Urothelium cell line (cell line): ENCODE measurements at regions not wholly inside any gene's neighbourhood (a gene's known extent, or its start where the extent isn't known, plus 50 kb on each side); places are given as distances from the start of the nearest gene placed in this dataset.
A peak's percentile ranks its signal among the peaks of the same experiment; 100 is the strongest.
"Not testable (repeated sequence)": the region's sequence is repeated elsewhere in the genome, so short reads cannot be mapped to it uniquely, and the experiment has no call there.

ENCODE experiments used
- DNase-seq: peaks from one replicate; pipeline ENCODE4 v3.0.0; 2011; ENCODE audit warnings: low spot score, mixed read lengths
- FAIRE-seq: peaks from 2 replicates; lab custom pipeline; 2011; peaks lifted over from hg19 to GRCh38; lab: Jason Lieb, UNC

- FAIRE-seq (no peak), DNase-seq (no peak)
Observed at GRCh38 chr12:14207905-14208551, 157.5 kb upstream of the ATF7IP start.

- DNase-seq, result no peak
- FAIRE-seq, result no peak
Observed at GRCh38 chr12:14211947-14212387, 153.5 kb upstream of the ATF7IP start.

DNA sequence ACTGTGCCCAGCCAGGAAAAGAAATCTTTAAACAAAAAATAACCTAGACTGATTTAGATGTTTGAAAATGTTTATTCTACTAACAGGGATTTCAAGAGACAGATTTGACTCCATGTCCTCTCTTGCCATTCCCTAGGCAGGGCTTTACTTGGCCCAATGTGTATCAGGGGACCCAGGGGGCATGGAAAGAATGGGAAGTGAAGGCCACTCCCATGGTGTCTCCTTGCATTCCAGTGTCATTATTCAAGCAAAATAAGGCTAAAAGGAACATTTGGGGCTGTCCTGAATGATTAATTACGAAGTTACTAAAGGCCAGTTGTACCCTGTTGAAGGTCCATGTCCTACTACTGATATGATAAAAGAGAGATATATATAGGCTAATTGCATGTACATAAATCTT lies 151.9 kb upstream of the ATF7IP start:
- FAIRE-seq (no peak), DNase-seq (no peak)

DNA sequence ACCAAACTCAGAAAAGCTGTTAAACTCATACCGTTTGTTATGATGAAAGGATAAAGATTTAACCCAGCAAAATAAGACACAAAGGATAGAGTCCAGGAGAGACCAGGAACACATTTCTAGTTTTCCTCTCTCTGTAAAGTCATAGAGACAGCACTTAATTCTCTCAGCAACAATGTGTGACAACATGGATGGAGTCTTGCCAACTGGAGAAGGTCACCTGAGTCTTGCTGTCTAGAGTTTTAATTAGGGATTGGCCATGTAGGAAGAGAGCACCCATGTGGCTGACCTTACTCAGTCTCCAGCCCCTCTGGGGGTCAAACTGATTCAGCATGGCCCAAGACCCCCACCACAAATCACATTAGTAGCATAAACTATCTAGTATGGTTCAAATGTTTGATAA lies 151.0 kb upstream of the ATF7IP start:
- no peak for DNase-seq
- FAIRE-seq, result peak; percentile 13

DNA sequence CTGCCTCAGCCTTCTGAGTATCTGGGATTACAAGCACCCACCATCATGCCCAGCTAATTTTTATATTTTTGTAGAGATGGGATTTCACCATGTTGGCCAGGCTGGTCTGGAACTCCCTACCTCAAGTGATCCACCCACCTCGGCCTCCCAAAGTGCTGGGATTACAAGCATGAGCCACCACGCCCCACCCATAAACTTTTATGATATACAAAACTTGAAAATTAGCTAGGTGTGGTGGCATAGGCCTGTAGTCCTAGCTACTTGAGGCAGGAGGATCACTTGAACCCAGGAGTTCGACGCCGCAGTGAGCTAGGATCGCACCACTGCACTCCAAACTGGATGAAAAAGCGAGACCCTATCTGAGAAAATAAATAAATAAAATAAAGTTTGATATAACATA lies 149.5 kb upstream of the ATF7IP start:
- DNase-seq, FAIRE-seq: not testable (repeated sequence)

DNA sequence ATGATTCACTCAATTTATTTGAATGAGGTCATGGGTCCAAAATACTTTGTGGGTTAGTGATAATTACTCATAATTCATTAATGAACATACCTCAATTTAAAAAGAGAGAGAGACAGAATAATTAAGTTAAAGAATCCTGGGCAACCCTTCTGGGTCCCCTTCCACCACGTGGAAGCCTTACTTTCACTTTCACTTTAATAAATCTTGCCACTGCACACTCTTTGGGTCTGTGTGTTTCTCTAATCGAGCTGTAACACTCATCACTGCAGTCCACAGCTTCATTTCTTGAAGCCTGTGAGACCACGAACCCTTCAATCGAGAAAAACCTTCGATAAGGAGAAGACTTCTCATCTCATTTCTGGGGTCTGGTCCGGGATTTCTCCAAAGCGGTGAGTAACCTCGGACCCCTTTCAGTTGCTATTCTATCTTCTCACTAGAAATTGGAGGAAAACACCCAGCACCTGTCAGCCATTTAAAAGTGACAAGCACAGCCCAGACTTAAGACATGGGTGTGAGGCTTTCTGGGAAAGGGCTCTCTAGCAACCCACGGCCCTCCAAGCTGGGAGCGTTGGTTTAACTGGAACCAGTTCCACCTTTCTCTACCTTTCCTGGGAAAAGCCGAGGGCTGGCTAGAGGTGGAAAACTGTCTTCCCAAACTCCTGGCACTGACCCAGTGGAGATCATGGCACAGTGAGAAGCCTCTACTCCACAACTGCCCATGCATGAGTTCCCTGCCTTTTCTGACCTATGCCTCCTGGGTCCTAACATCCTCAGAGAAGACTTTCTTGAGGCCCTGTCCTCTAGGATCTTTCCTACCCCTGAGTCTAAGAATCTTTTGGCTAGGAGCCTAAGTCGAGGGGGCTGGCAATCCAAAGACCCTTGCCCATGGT lies 148.8 kb upstream of the ATF7IP start:
- DNase-seq (no peak), FAIRE-seq (no peak)

GRCh38 chr12:14219156-14219555 lies 146.3 kb upstream of the ATF7IP start:
- no peak for FAIRE-seq
- DNase-seq, result no peak

DNA sequence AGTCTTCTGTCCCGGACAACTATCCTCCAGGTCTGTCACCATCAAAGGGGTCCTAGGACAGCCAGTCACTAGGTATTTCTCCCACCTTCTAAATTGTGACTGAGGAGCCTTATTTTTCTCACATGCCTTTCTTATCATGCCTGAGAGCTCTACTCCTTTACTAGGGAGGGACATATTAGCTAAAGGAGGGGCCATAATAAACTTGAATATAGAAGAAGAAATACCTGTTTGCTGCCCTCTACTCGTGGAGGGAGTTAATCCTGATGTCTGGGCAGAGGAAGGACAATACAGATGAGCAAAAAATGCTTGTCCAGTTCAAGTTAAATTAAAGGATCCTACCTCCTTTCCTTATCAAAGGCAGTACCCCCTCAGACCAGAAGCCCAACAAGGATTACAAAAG lies 145.8 kb upstream of the ATF7IP start:
- FAIRE-seq, DNase-seq: not testable (repeated sequence)

DNA sequence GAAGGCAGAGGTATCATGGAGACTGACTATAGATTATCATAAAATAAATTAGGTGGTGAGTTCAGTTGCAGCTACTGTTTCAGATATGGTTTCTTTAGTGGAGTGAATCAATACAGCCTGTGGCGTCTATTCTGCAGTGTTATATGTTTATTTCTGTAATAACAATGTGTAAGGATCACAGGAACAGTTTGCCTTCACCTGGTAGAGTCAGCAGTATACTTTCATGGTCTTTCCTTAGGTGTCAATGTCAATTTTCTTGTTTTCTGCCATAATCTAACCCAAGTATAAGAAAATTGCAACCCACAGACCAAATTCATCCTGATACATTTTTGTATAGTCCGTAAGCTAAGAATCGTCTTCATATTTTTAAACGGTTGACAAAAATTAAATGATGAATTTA lies 140.4 kb upstream of the ATF7IP start:
- FAIRE-seq, result no peak

DNA sequence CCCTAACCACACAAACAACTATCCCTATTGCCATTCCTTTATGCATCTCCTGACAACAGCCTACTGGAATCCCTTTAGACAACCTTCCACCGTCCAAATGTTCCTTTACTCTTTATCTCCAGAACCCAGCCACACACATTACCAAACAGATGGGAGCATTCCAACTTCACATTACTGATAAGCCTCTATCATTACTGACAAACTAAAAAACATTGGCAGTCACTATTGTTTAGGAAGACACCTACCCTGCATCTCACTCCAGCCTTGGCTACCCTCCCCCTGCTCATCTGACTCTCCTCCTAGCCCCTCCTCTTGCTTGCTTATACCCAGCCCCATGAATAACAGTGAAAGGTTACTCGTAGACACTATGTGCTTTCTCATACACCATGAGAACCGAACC lies 130.3 kb upstream of the ATF7IP start:
- not testable (repeated sequence) for DNase-seq, FAIRE-seq

More for the DNA sequence above, 140.4 kb upstream of the ATF7IP start:
- no peak for DNase-seq

DNA sequence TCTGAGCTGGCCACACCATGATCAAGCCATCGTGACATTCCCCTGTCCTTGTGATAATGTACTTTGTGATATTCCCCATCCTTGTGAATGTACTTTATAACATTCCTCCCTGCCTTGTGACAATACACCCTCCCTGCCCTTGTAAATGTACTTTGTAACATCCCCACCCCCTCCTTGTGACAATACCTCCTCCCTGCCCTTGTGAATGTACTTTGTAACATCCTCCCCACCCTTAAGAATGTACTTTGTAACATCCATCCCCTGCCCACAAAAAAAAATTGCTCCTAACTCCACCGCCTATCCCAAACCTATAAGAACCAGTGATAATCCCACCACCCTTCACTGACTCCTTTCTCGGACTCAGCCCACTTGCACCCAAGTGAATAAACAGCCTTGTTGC lies 128.8 kb upstream of the ATF7IP start:
- FAIRE-seq, result peak; percentile 50
- not testable (repeated sequence) for DNase-seq

DNA sequence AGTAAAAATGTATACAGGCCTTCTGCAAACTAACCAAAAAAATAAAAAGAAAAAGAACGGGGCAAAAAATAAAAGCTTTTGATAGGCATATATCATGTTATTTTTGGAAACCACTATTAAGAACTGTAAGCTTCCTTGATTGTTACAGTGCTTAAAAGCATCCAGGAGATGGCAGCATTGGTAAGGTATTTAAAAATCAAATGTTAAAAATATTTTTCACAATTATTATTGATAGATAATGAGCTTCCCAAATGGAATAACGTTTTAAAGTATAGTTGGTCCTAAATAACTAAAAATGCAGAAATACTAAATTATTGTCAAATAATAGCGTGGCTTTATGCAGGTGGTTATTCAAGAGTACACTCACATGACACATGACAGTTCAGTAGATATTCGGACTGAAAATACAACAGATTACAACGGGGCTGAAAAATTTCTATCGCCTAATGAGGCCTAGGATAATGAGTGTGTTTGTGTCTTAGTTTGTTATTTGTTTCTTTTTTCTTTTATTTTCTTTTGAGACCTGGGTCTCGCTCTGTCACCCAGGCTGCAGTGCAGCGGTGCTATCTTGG lies 127.2 kb upstream of the ATF7IP start:
- DNase-seq (no peak), FAIRE-seq (no peak)

- FAIRE-seq (peak; percentile 72), DNase-seq (peak; percentile 59)
Observed at GRCh38 chr12:14239350-14239934, 126.0 kb upstream of the ATF7IP start.

DNA sequence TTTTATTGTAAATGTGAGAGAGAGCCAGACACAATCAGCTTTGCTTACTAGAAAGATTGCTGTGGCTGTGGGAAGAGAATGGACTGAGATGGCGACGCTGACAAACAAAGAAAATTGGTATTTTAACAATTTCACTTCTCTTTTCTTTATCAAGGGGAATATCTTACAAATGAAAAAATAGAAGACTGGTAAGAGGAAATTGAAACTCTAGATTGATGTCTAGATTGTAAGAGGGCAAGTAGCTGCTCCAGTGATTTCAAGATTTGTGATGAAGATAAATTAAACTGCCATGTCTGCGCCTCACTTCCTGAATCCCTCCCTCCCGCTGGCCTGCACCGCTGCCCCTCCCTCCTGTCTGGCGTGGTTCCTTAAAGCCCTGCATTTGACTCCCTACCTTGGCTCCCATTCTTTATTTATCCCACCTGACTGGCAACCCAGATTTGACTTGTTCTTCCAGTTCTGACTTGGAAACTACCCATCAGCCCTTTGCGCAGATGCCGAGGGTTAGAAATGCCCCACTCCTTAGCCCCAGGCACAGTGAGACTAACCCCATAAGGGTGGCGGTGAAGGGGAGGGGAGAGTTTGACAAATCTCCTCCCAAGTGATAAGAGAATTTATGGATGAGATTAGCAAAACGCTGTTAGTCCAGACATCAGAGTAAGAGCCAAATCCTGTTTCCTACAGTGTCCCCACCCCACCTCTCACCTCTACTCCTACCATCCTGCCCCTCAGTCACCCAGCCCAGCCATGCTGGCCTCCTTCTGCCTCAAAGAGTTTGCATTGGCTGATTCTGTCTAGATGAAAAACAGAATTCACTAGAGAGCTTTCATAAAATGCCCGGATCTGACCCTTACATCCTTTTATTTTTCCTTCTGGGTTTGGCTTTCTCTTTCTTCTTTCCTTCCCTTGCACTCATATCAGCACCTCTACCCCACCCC lies 125.3 kb upstream of the ATF7IP start:
- FAIRE-seq (no peak), DNase-seq (no peak)

DNA sequence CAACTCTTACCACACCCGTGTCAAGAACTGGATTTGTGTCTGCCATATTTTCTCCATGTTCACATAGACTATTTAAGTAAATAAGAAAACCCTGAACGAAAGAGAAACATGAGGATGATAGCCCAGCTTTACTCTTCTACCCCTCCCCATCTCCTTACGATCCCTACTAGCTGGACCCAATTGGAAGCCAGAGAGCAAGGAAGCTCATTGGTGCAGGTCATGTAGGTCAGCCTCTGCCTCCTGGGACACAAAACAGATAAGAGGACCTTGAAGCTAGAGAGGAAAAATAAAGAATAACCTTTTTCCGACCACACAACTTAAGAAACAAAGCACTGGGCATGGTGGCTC lies 124.6 kb upstream of the ATF7IP start:
- no peak for DNase-seq
- no peak for FAIRE-seq

GRCh38 chr12:14242825-14243224 lies 122.7 kb upstream of the ATF7IP start:
- DNase-seq, FAIRE-seq: not testable (repeated sequence)

GRCh38 chr12:14243941-14244340 lies 121.5 kb upstream of the ATF7IP start:
- FAIRE-seq (no peak), DNase-seq (no peak)

DNA sequence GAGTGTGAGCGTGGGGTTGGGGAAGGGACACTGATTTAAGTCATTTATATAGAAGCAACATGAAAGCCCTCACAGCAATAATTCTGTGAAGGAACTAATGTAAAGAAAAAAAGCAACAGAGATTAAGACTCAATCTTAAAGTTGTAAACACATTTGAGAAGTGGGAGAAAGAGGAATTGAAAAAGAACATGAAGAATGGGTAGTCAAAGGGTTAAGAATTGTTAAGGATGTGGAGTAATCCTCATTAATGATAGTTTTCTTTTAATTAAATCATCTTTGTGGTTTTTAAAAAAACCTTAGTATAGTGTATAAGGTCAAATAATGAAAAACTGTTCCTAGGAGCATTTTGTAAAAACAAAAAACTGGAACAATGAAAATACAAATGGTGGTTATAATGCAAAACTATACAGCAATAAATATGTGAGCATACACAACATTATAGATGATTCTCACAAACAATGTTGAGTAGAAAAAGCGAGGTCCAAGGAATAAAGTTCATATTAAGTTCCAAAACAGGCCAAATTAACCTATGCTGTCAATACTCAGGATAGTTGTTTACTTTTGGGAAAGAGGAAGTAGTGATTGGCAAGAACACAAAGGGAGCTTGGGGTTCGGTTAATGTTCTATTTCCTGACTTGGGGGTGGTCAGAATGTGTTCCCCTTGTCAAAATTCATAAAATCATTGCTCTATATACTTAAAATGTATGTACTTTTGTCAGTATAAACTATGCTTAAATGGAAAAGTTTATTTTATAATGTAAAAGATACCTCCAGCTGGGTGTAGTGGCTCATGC lies 120.4 kb upstream of the ATF7IP start:
- FAIRE-seq (no peak), DNase-seq (no peak)

DNA sequence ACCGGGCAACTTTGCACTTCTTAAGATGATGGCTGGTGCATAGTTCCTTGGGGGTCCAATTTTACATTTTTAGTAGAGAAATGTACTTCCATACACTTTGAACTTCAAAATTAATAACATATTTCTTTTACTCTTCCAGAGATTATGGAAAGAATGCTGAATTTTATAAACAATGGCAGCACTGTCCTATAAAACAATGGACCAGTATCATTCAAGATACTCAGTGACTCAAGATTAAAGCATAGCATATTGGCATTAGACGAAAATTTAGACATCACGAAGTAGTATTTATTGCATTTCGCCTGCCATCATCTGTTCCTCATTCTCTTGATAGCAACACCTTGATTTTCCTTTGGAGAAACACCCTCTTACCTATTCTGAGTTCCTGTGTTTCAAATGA lies 118.3 kb upstream of the ATF7IP start:
- FAIRE-seq, result no peak
- DNase-seq, result no peak

GRCh38 chr12:14249368-14249767 lies 116.1 kb upstream of the ATF7IP start:
- peak; percentile 60 for DNase-seq
- FAIRE-seq, result peak; percentile 40
